Endodermal cell (in vitro differentiated cells): ENCODE measurements at regions not wholly inside any gene's neighbourhood (a gene's known extent, or its start where the extent isn't known, plus 50 kb on each side); places are given as distances from the start of the nearest gene placed in this dataset.

Source experiments
- DNase-seq: peaks from one replicate; pipeline ENCODE4 v3.0.0-alpha.2; 2017
- H3K27ac ChIP-seq: 2 replicates; pipeline ENCODE4 v1.5.1; 2013; ENCODE audit warnings: mild to moderate bottlenecking, low read depth, low read length, moderate library complexity
- H3K27me3 ChIP-seq: 2 replicates; pipeline ENCODE4 v1.6.1; 2013; ENCODE audit warnings: mild to moderate bottlenecking, low read length, moderate library complexity; ENCODE audit not compliant: insufficient read depth, control insufficient read depth, poor library complexity, severe bottlenecking
- H3K36me3 ChIP-seq: 2 replicates; pipeline ENCODE4 v1.7.0; 2013; ENCODE audit warnings: mild to moderate bottlenecking, low read length, moderate library complexity; ENCODE audit not compliant: control insufficient read depth, insufficient read depth
- H3K4me1 ChIP-seq: one replicate; pipeline ENCODE4 v1.7.0; 2013; ENCODE audit warnings: low read length; ENCODE audit not compliant: control insufficient read depth, insufficient read depth
- H3K4me3 ChIP-seq: 2 replicates; pipeline ENCODE4 v1.5.1; 2013; ENCODE audit warnings: mild to moderate bottlenecking, low read length, moderate library complexity
- H3K9ac ChIP-seq: 2 replicates; pipeline ENCODE4 v1.6.1; 2013; ENCODE audit warnings: mild to moderate bottlenecking, low read length, moderate library complexity; ENCODE audit not compliant: poor library complexity, severe bottlenecking; ENCODE audit errors: extremely low read depth
- H3K9me3 ChIP-seq: 2 replicates; pipeline ENCODE4 v1.6.1; 2013; ENCODE audit warnings: mild to moderate bottlenecking, low read length, moderate library complexity; ENCODE audit not compliant: control insufficient read depth
- H3K27ac Mint-ChIP-seq: 2 replicates; pipeline ENCODE4 v1.8.0; 2020; ENCODE audit warnings: mixed read lengths
- H3K27me3 Mint-ChIP-seq: 2 replicates; pipeline ENCODE4 v1.8.0; 2021; ENCODE audit warnings: mild to moderate bottlenecking, mixed read lengths; ENCODE audit not compliant: insufficient read depth
- H3K36me3 Mint-ChIP-seq: 2 replicates; pipeline ENCODE4 v1.8.0; 2020; ENCODE audit warnings: low read depth, mixed read lengths
- H3K4me1 Mint-ChIP-seq: 2 replicates; pipeline ENCODE4 v1.8.0; 2020; ENCODE audit warnings: mixed read lengths
- H3K4me3 Mint-ChIP-seq: 2 replicates; pipeline ENCODE4 v1.8.0; 2020; ENCODE audit warnings: mild to moderate bottlenecking, moderate library complexity, mixed read lengths
- H3K9me3 Mint-ChIP-seq: 2 replicates; pipeline ENCODE4 v1.8.0; 2020; ENCODE audit warnings: mild to moderate bottlenecking, mixed read lengths
- CTCF ChIP-seq: fragments of 200-600 bp; sonication (generic); conservative IDR thresholded peaks from 2 replicates; pipeline ENCODE4 v1.5.0; 2021; ENCODE audit warnings: antibody characterized with exemption, mild to moderate bottlenecking
- WGBS, 2 experiments: methylation state at CpG; one replicate each; pipeline versions ENCODE4 v1.1.5 to v1.1.7; 2013; ENCODE audit warnings: missing lambda C conversion rate in 2 of 2, mixed read lengths in 1 of 2; ENCODE audit not compliant: insufficient coverage in 1 of 2, insufficient read length in 1 of 2; 5-methylcytosine and 5-hydroxymethylcytosine counted together

- no peak overlapping the region for H3K9ac ChIP-seq
- H3K27ac ChIP-seq, result no peak overlapping the region
- DNase-seq, result no peak
- Mint-ChIP-seq H3K27me3 (peaks cover 7% of the 10 kb centered on the region), H3K9me3 (peaks cover 8% of the 10 kb centered on the region), H3K36me3 (no peaks in the 10 kb centered on the region), H3K4me3 (no peak overlapping the region), H3K4me1 (peaks cover 18% of the 10 kb centered on the region), H3K27ac (no peak overlapping the region)
- no peaks in the 10 kb centered on the region for H3K27me3 ChIP-seq
- 84 to 95% methylated on average over 6 of the region's 6 CpGs for WGBS, 2 experiments
- peaks cover 2% of the 10 kb centered on the region for H3K4me1 ChIP-seq
- no peak overlapping the region for H3K4me3 ChIP-seq
- no peaks in the 10 kb centered on the region for H3K36me3 ChIP-seq
- TF ChIP-seq CTCF, result no peak
- no peaks in the 10 kb centered on the region for H3K9me3 ChIP-seq
Observed at GRCh38 chr11:10386861-10387205, 68.2 kb upstream of the AMPD3 start.

GRCh38 chr11:10387206-10388083 lies 67.6 kb upstream of the AMPD3 start:
- Histone ChIP-seq H3K9me3 (no peaks in the 10 kb centered on the region), H3K9ac (no peak overlapping the region), H3K27ac (no peak overlapping the region), H3K27me3 (no peaks in the 10 kb centered on the region), H3K4me1 (peaks cover 2% of the 10 kb centered on the region), H3K4me3 (no peak overlapping the region), H3K36me3 (no peaks in the 10 kb centered on the region)
- Mint-ChIP-seq H3K27me3 (peaks cover 7% of the 10 kb centered on the region), H3K27ac (no peak overlapping the region), H3K4me3 (no peak overlapping the region), H3K36me3 (no peaks in the 10 kb centered on the region), H3K9me3 (peaks cover 8% of the 10 kb centered on the region), H3K4me1 (peaks cover 22% of the 10 kb centered on the region)
- DNase-seq, result no peak
- no peak for TF ChIP-seq CTCF
- WGBS, 2 experiments, result 88 to 90% methylated on average over 16 to 17 of the region's 17 CpGs

GRCh38 chr11:10388101-10388500 lies 67.0 kb upstream of the AMPD3 start:
- Histone ChIP-seq H3K27me3 (no peaks in the 10 kb centered on the region), H3K9ac (no peak overlapping the region), H3K27ac (no peak overlapping the region), H3K36me3 (no peaks in the 10 kb centered on the region), H3K4me3 (no peak overlapping the region), H3K9me3 (no peaks in the 10 kb centered on the region), H3K4me1 (peaks cover 2% of the 10 kb centered on the region)
- WGBS, 2 experiments, result 68 to 89% methylated on average over 4 to 5 of the region's 5 CpGs
- peaks cover 7% of the 10 kb centered on the region for H3K27me3 Mint-ChIP-seq
- H3K27ac Mint-ChIP-seq, result no peak overlapping the region
- H3K4me3 Mint-ChIP-seq, result no peak overlapping the region
- no peaks in the 10 kb centered on the region for H3K36me3 Mint-ChIP-seq
- no peak for DNase-seq
- TF ChIP-seq CTCF, result no peak
- peaks cover 28% of the 10 kb centered on the region for H3K4me1 Mint-ChIP-seq
- peaks cover 8% of the 10 kb centered on the region for H3K9me3 Mint-ChIP-seq
